ENCODE measurements at regions not wholly inside any gene's neighbourhood (a gene's known extent, or its start where the extent isn't known, plus 50 kb on each side); places are given as distances from the start of the nearest gene placed in this dataset.
"Not testable (repeated sequence)": the region's sequence is repeated elsewhere in the genome, so short reads cannot be mapped to it uniquely, and the experiment has no call there.

DNA sequence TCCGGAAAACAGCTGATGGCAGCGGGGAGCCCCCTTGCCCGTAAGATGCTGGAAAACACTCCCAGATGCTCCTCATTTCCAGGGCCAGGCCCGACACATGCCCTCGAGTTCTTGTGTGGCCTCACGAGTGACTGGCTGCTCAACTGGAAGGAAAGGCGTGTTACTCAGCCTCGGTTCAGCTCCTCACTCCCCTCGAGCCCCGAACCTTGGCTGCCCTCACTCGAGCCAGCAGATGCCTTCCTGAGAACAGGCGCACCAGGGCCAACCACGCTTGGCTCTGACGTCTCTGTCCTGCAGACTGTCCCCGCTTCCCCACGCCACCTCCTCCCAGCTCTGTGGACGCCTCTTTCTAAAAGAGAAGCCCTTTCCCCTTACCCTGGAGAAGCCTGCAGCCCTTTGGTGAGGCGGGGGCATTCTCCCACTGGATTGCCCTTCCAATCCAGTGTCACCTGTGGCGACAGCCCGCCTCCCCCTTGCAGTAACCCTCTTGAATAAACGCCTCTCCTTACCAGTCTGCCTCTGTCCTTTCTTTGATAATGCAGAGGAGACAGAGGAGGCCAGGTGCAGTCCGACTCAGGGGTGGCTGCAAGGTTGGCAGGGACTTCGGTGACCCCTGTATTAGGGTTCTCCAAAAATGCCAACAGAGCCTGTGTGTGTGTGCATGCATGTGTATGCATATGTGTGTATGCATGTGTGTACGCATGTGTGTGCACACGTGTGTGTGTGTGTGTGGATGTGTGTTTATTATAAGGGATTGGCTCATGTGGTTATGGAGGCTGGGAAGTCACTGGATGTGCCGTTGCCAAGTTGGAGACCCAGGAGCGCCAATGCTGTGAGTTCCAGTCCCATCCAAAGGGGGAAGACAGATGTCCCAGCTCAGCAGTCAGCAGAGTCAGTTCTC, 166.3 kb downstream of the KIF26A start:
- DNase-seq (ENCODE audit: low spot score): no peak

DNA sequence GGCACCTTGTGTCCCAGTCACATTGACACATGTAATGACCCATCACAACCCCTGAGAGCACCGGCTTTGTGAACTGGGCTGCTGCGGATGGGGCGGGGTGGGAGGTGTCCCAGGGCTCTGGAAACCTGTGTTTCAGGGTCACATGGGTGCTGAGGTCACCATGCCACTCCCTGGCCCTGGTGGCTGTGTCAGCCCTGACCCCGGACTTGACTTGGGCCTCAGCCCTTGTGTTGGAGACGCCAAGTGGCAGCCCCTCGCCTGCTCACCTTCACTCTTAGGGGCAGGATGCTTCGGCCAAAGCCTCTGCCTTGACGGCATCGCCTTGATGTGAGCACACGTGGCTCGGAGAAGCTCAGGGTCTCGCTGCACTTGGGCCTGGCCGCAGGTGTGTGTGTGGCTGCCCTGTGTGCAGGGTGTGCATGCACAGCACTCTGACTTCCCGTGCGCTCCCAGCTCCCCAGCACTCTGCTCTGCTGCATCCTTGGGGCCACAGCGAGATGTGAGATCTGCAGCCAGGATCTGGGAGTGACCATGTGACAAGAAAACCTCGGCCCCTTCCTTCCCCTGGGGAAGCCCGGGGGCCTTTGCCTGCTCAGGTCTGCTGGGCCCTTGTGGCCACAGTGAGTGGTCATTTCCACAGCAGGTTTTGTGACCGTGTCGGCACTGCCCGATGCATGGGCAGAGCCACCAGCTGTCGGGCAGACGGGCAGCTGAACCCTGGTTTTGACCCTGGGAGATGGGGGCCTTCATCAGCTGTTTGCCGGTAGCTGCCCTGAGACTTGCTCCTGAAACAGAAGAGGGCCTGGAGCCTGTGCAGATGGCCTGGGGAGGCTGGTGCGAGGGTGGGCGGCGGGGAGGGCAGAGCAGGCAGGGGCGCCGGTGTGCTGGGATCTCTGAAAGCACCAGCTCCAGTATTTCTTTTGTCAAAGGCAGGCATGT, 167.4 kb downstream of the KIF26A start:
- DNase-seq (ENCODE audit: low spot score): no peak

DNA sequence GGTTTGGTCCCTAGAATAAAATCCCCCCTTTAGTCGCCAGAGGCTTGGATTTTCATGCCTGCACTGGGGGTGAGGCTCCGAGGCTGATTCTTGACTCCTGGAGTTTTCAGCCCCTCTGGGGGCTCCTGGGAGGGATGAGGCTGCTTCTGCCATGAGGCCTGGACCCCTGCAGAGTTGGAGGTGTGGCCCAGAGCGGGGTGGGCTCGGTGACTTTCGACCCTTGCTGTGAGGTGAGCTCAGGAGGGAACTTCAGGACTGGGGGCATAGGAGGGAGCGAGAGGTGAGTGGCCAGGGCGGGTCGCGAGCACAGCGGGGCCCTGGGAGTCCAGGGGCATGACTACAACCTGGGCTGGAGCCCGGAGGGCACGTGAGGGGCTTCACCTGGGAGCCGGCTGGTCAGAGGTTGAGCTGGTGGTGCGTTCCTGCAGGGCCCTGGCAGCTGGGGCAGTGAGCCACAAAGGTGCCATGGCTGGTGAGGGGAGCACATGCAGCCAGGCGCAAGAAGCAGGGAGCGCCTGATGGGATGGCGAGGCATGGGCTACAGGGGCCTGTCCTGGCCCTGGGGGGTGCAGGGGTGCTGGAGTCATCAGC, 168.2 kb downstream of the KIF26A start:
- DNase-seq (ENCODE audit: low spot score): no peak

DNA sequence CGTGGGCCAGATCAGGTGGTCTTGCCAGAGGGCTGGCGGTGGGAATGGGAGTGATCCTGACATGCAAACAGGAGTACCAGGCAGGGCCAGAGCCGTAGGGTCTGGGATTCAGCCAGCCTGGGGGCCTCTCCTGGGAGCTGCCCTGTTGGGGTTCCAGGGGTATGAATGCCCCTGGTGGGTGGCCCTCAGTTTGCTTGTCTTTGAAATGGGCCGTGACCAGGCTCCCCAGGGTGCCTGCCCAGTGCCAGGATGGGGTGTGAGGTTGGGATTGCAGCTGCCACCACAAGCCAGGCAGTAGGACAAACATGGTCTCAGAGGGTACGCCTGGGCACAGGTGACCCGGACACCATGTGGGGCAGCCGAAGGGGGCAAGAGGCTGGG, 168.8 kb downstream of the KIF26A start:
- no peak for DNase-seq (ENCODE audit: low spot score)

DNA sequence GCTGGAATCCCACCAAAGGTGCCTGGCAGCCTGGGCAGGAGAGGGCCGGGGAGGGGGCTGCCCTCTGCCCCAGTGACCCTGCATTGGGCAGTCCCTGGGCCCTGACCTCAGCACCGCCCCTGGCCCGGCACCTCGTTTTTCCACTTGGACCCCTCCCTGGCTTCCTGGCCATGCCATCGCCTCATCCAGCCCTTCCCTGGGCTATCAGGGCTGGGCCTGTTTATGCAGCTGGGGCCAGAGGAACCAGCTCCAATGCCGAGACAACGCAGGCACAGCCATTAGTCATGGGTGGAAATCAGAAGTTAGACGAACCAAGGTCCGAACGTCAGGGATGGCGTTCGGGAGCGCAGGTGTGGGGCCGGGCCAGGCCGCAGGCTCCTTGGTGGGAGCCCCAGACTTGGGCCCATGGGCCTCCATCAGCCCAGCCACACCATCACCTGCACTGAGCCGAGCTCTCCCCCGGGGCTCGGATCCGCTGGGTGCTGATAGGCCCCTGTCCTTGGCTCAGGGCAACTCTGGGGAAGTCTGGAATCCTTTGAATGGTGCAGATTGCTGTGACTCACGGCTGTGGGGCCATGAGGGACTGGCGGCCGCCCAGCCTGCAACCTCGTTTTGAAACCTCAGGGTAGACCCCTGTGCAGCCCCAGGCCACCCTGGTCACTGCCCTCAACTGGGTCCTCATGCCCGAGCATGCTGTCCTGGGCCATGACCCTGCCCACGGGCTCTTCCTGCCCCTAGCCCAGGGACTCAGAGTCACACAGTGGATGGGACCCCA, 169.4 kb downstream of the KIF26A start:
- DNase-seq (ENCODE audit: low spot score): no peak

DNA sequence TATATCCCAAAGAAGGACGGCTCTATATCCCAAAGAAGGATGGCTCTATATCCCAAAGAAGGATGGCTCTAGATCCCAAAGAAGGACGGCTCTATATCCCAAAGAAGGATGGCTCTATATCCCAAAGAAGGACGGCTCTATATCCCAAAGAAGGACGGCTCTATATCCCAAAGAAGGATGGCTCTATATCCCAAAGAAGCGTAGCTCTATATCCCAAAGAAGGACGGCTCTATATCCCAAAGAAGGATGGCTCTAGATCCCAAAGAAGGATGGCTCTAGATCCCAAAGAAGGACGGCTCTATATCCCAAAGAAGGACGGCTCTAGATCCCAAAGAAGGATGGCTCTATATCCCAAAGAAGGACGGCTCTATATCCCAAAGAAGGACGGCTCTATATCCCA, 170.1 kb downstream of the KIF26A start:
- not testable (repeated sequence) for DNase-seq (ENCODE audit: low spot score)

DNA sequence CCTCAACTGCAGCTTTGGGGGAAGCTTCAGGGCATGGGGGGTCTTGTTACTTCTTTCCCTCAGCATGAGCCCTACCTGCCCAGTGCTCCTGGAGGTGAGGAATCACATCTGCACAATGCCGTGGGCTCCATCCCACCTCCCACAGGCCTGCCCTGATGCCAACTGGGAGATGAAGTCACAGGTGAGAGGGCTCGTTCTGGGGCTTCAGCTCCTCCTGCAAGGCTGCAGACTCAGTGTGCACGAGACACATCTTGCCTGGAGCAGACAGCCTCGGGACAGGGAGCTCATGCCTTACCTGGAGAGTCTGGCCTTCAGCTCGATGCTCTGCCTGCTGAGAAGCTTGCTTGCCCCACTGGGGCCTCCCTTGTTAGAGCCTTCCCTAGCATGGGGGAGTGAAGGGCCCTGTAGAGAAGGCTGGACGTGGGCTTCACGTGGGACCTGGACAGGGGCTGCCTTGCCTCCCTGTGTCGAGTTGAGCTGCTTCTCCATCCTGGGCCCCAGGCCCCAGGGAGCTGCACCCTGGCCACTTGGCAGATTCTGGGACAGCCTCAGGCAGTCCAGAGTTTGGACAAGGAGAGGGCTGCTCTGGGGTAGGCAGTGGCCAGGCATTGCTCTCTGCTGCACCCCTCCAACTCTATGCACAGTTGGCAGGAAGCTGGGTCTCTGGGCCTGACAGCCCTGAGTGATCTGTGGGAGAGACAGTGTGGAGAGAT, 171.4 kb downstream of the KIF26A start:
- DNase-seq (ENCODE audit: low spot score): no peak

DNA sequence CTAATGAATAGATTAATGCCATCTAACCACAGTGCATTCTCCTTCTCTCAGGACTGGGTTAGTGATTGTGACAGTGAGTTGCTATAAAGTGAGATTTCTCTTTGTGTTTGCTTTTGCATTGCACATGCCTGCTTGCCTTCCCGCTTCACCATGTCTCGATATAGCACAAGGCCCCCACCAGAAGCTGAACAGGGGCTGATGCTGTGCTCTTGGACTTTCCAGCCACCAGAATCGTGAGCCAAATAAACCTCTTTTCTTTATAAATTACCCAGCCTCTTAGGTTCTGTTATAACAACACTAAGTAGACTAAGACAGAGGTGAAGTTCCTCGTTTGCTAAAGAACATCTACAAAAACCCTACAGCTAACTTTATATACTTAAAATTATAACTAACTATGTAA, 173.0 kb downstream of the KIF26A start:
- no peak for DNase-seq (ENCODE audit: low spot score)

DNA sequence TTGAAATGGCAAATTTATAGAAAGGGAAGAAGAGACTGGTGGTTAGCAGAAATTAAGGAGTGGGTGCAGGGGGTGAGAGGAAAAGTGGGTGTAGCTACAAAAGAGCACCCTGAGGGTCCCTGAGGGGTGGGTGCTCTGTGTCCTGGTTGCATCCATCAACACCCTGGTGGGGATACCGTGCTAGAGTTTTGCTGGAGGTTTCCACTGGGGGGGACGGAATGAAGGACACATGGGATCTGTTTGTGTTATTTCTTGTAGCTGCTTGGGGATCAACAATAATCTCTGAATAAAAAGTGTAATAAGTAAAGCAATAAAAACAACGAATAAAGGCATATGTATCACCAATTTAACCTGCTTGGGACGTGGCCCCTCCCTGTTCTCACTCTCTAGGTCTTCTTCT, 175.3 kb downstream of the KIF26A start:
- DNase-seq (ENCODE audit: low spot score): no peak

DNA sequence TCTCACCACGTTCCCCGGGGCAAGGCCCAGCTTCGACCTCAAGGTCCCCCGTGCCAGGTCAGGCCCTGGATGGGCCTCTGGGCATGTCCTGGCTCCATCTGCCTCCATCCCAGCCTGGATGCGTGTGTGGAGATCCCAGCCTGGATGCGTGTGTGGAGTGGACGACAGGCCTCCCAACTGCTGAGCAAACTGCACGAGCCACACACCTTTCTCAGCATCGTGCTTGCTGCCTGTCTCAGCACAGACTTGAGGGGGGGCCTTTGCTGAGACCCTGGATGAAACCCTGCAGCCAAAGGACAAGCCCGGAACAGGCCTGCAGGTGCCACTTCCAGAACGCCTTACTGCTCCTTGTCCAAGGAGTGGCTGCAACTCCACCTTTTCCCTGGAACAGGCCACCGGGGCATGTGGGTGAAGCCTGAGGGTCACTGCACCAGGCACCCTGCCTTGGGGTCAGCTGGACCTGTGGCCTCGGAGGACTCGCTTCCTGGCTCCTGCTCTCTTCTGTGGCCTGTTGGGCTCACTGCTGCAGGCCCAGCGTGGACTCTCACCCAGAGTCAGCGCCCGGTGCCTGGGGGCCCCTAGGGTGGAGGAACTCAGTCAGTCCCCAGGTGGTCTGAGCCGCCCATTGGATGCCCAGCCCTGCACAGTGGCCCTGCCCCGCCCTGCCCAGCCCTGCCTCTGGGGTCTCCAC, 176.0 kb downstream of the KIF26A start:
- no peak for DNase-seq (ENCODE audit: low spot score)

DNA sequence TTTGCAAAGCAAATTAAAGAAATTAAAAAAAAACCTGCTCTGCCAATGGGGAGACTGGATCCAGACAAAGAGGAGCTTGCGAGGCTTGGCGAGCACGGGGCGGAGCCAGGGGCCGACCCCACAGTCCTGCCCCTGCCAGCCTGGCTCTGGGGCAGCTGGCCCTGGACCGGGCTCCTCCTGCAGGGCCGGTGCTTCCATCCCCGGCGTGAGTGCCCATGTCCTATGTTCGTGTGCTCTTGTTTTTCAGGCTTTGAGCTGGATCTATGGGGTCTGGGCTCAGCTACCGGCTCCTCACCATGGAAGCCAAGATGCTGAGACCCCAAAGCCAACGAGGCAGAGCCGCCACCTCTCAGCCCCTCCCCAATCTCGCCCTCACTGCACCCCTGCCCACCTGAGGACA, 176.8 kb downstream of the KIF26A start:
- DNase-seq (ENCODE audit: low spot score): no peak

DNA sequence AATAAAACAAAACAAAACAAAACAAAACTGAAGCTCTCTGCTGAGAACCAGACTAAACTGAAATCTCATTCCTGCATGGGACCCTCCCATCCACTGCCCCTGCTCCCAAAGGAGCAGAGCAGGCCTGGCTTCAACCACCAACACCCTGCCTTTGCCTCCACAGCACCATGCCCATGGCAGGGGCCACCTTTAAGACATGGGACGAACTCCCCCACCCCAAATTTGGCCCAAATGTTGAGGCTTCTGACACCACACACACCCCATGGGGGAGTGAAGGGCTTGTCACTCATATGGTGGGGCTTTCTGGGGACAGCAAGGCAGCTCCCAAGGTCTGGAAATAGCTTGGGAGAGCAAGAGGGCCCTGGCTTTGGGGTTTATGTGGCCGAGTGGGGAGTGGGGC, 177.2 kb downstream of the KIF26A start:
- DNase-seq (ENCODE audit: low spot score): no peak

DNA sequence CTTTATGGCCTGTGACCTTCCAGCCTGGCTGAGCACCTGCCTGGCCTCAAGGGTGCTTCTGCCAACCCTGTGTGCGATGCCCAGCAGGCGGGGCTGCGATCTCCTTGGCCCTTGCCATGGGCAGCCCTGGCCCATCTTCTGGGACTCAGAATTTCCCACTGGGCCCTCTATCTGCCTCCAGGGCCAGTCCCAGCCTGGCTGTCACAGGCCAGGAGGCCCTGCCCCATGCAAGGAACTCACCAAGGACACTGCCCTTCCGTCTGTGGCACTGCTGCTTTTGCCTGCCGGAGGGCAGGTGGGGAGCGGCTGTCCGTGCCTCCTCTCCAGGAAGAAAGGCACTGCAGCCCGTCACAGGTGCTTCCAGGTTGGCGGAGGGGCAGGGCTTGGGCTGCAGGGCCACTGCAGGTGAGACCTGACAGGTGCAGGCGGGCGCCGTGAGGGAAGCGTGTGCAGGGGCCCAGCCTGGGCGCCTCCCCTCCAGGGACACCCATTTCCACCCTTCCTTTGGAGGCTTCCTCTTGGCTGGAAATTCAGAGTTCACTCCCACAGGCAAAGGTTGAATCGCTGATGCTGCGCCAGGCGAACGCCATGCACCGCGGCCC, 177.8 kb downstream of the KIF26A start:
- no peak for DNase-seq (ENCODE audit: low spot score)

DNA sequence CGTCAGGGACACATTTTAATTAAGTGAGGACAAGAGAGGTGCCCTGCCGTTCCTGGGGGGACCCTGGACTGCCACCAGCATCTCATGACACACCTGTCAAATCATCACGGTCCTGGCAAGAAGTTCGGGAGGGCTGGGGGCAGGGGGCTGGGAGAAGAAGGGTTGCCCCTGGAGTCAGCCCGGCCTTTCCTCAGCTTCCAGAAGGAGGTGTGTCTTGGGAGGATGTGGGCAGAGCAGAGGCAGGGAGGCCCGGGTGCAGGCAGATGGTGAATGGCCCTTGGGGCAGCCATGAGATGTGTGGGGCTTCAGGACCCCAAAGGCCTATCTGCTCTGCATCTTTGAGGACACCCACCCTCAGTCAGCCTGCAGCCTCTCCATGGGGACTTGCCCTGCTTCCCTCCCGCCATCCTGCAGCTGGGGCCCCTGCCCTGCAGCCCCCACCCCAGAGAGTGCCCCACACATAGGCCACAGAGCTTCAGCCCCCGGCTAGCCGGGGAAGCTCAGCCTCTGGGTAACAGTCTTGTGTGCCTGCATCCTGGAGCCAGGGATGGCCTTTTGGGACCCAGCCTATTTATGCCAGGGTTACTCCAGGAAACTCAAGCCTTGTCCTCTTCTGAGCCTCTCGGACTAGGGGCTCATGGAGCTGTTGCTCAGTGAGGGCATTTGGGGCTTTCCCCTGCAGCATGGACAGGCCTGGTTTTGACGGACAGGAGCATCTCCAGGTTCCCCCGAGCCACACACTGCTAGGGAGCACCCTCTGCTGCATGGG, 178.5 kb downstream of the KIF26A start:
- no peak for DNase-seq (ENCODE audit: low spot score)

DNA sequence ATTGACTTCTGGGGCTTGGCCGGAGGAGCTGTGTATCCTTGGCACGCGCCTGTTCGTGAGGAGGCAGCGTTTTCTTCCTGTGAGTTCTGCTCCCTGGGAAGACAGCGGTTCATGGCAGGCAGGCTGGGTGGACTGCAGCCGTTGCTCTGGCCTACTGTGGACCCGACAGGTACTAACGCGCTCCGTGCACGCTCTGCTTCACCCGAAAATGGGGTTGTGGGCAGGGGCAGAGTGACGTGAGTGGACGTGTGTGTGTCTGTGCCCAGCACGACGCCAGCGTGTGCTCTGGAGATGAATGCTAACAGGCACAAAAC, 179.1 kb downstream of the KIF26A start:
- no peak for DNase-seq (ENCODE audit: low spot score)

DNA sequence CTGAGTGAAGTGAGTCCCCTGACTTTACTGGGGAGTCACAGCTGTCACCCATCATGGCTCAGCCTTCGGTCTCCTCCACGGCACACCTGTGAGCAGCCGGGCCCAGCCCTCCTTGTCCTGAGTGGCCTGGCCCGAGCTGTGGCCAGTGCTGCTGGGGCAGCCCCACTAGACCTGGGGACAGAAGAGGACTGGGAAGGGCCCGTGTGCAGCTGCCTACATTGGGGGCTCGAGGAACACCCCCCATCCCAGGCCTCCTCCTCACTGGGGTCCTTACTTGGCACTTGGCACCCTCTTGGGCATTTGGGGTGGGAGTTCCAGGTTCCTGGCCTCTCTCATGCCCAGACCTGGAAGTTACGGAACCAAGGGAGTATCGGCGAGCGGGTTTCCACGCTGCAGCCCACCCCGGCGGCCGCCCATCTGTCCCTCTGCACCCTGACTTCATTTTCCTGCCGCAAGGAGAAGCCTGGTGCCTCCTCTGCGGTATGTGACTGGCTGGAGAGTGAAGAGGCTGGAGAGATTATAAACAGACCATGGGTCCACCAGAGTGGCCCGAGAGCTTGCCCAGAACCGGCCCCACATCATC, 179.7 kb downstream of the KIF26A start:
- DNase-seq (ENCODE audit: low spot score): no peak

DNA sequence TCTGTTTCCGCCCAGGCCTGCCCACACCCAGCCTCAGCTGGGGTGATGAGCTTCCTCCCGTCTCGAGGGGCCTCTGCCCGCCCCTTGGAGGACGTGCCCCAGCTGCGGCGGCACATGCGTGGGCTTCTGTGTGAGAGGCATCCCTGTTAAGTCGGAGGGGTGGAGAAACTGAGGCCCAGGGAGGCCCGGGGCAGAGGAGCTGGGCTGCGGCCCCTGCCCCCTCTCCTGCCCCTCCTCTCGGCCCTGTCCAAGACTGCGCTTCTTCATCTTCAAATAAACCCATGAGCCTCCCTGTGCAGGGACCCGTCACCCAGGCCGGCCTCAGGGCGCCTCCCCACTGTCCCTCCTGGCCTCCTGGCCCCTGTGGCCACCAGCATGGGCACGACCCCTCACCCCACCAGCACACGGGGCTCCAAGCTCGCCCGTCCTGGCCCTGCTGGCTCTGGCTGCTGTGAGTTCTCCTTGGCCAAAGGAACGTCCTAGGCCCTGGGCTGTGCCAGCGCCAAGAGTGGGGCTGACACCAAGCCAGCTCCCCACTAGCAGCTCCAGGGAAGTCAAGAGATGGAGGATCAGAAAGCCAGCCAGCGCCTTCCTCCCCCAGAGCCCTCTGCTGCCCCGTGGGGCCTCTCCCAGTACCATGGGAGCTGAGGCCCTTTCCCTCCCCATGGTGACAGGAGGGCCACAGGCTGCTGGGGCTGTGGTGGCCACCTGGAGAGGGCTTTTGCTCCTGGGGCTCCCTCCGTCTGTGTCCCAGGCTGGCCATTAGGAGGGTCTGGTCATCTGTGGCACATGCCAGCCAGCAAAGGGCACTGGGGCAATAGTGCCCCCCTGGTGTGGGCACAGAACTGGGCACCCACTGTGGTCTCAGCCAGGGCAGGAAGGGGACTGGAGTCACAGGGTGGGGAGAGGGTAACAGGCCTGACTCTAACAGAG, 180.4 kb downstream of the KIF26A start:
- no peak for DNase-seq (ENCODE audit: low spot score)

Data from pons (tissue), 1 donor.